H9 (cell line): ENCODE measurements at regions not wholly inside any gene's neighbourhood (a gene's known extent, or its start where the extent isn't known, plus 50 kb on each side); places are given as distances from the start of the nearest gene placed in this dataset.

Experiments used
- DNase-seq: peaks from one replicate; pipeline ENCODE4 v3.0.0-alpha.2; 2017
- H2AFZ ChIP-seq: one replicate; pipeline ENCODE4 v1.6.1; 2013; ENCODE audit warnings: mild to moderate bottlenecking, low read length, control low read depth, moderate library complexity
- H2AK5ac ChIP-seq: 2 replicates; pipeline ENCODE4 v1.6.1; 2013; ENCODE audit warnings: low read length, control low read depth, mixed read lengths; ENCODE audit not compliant: insufficient read length
- H2BK120ac ChIP-seq: one replicate; pipeline ENCODE4 v1.6.1; 2013; ENCODE audit warnings: low read depth, mild to moderate bottlenecking, low read length, control low read depth, inconsistent platforms; ENCODE audit not compliant: poor library complexity, severe bottlenecking
- H2BK12ac ChIP-seq: 2 replicates; pipeline ENCODE4 v1.6.1; 2013; ENCODE audit warnings: low read length, control low read depth, mixed read lengths, low read depth; ENCODE audit not compliant: insufficient read length
- H2BK15ac ChIP-seq: 2 replicates; pipeline ENCODE4 v1.6.1; 2013; ENCODE audit warnings: low read depth, low read length, control low read depth
- H2BK20ac ChIP-seq: one replicate; pipeline ENCODE4 v1.6.1; 2013; ENCODE audit warnings: low read depth, mild to moderate bottlenecking, low read length, control low read depth, inconsistent platforms; ENCODE audit not compliant: poor library complexity, severe bottlenecking
- H2BK5ac ChIP-seq: 2 replicates; pipeline ENCODE4 v1.6.1; 2013; ENCODE audit warnings: low read length, control low read depth, mixed read lengths; ENCODE audit not compliant: insufficient read length
- H3K14ac ChIP-seq: 2 replicates; pipeline ENCODE4 v1.6.1; 2013; ENCODE audit warnings: low read length, control low read depth; ENCODE audit not compliant: insufficient read depth
- H3K18ac ChIP-seq: 2 replicates; pipeline ENCODE4 v1.6.1; 2013; ENCODE audit warnings: low read depth, mild to moderate bottlenecking, mixed read lengths, low read length, control low read depth; ENCODE audit not compliant: insufficient read length
- H3K23ac ChIP-seq: 2 replicates; pipeline ENCODE4 v1.6.1; 2013; ENCODE audit warnings: low read length, control low read depth, mixed read lengths, low read depth; ENCODE audit not compliant: insufficient read length
- H3K23me2 ChIP-seq: 2 replicates; pipeline ENCODE4 v1.6.1; 2013; ENCODE audit warnings: low read depth, mild to moderate bottlenecking, mixed read lengths, low read length, control low read depth; ENCODE audit not compliant: insufficient read length, poor library complexity, severe bottlenecking
- H3K27ac ChIP-seq: 2 replicates; pipeline ENCODE4 v1.5.1; 2013; ENCODE audit warnings: low read length, control low read depth, mixed read lengths, low read depth; ENCODE audit not compliant: insufficient read length
- H3K27me3 ChIP-seq: 2 replicates; pipeline ENCODE4 v1.6.1; 2013; ENCODE audit warnings: low read length, control low read depth, inconsistent platforms; ENCODE audit not compliant: insufficient read depth
- H3K4ac ChIP-seq: 2 replicates; pipeline ENCODE4 v1.6.1; 2013; ENCODE audit warnings: low read depth, mild to moderate bottlenecking, control low read depth, inconsistent platforms, low read length, moderate library complexity
- H3K4me1 ChIP-seq: 2 replicates; pipeline ENCODE4 v1.6.1; 2013; ENCODE audit warnings: low read length, control low read depth, inconsistent platforms; ENCODE audit not compliant: insufficient read depth
- H3K4me2 ChIP-seq: 2 replicates; pipeline ENCODE4 v1.6.1; 2013; ENCODE audit warnings: low read length, control low read depth, mixed read lengths; ENCODE audit not compliant: insufficient read length, insufficient read depth
- H3K56ac ChIP-seq: 2 replicates; pipeline ENCODE4 v1.6.1; 2013; ENCODE audit warnings: low read depth, mild to moderate bottlenecking, mixed read lengths, low read length, control low read depth; ENCODE audit not compliant: insufficient read length
- H3K79me1 ChIP-seq: 2 replicates; pipeline ENCODE4 v1.6.1; 2013; ENCODE audit warnings: low read depth, mild to moderate bottlenecking, moderate library complexity, low read length, control low read depth, inconsistent platforms; ENCODE audit not compliant: insufficient read depth, poor library complexity, severe bottlenecking
- H3K79me2 ChIP-seq: 2 replicates; pipeline ENCODE4 v1.6.1; 2013; ENCODE audit warnings: low read length, control low read depth, inconsistent platforms; ENCODE audit not compliant: insufficient read depth
- H3K9ac ChIP-seq: 2 replicates; pipeline ENCODE4 v1.6.1; 2013; ENCODE audit warnings: low read length, control low read depth, mixed read lengths; ENCODE audit not compliant: insufficient read length; ENCODE audit errors: extremely low read depth
- H3K9me3 ChIP-seq: one replicate; pipeline ENCODE4 v1.6.1; 2013; ENCODE audit warnings: low read depth, low read length, inconsistent platforms; ENCODE audit not compliant: control insufficient read depth
- H3T11ph ChIP-seq: one replicate; pipeline ENCODE4 v1.6.1; 2013; ENCODE audit warnings: mild to moderate bottlenecking, low read length, control low read depth, inconsistent platforms
- H4K20me1 ChIP-seq: one replicate; pipeline ENCODE4 v1.6.1; 2013; ENCODE audit not compliant: control insufficient read depth, insufficient read length, insufficient read depth
- H4K5ac ChIP-seq: 2 replicates; pipeline ENCODE4 v1.6.1; 2013; ENCODE audit warnings: low read depth, mild to moderate bottlenecking, mixed read lengths, low read length, control low read depth; ENCODE audit not compliant: insufficient read length
- H4K8ac ChIP-seq: replicated peaks from 2 replicates; pipeline ENCODE4 v1.6.1; 2013; ENCODE audit warnings: low read length, control low read depth, mixed read lengths, low read depth; ENCODE audit not compliant: insufficient read length
- H4K91ac ChIP-seq: 2 replicates; pipeline ENCODE4 v1.6.1; 2013; ENCODE audit warnings: low read depth, mild to moderate bottlenecking, moderate library complexity, mixed read lengths, low read length, control low read depth; ENCODE audit not compliant: insufficient read length
- H3K27ac Mint-ChIP-seq, 3 experiments: 2 replicates in 2 of 3; 3 replicates in 1 of 3; pipeline ENCODE4 v1.8.0; 2020 to 2021; ENCODE audit warnings: mixed read lengths in 3 of 3, mild to moderate bottlenecking in 1 of 3, moderate library complexity in 1 of 3
- H3K27me3 Mint-ChIP-seq: 2 replicates; pipeline ENCODE4 v1.8.0; 2021; ENCODE audit warnings: low read depth, mild to moderate bottlenecking, moderate library complexity, mixed read lengths
- H3K36me3 Mint-ChIP-seq, 3 experiments: 2 replicates in 2 of 3; 3 replicates in 1 of 3; pipeline ENCODE4 v1.8.0; 2020 to 2021; ENCODE audit warnings: low read depth in 3 of 3, mixed read lengths in 3 of 3; ENCODE audit not compliant: insufficient read depth in 1 of 3
- H3K4me1 Mint-ChIP-seq, 2 experiments: 2 replicates each; pipeline ENCODE4 v1.8.0; 2020; ENCODE audit warnings: mixed read lengths in 2 of 2
- H3K4me3 Mint-ChIP-seq, 2 experiments: 2 replicates in 1 of 2; 3 replicates in 1 of 2; pipeline ENCODE4 v1.8.0; 2020 to 2021; ENCODE audit warnings: mild to moderate bottlenecking in 2 of 2, mixed read lengths in 2 of 2, moderate library complexity in 1 of 2
- H3K9me3 Mint-ChIP-seq, 2 experiments: 2 replicates in 1 of 2; 3 replicates in 1 of 2; pipeline ENCODE4 v1.8.0; 2020; ENCODE audit warnings: mild to moderate bottlenecking in 2 of 2, mixed read lengths in 2 of 2, moderate library complexity in 1 of 2
- WGBS: extraction: QIAGEN DNeasy Blood & Tissue Kit; methylation state at CpG from one replicate; pipeline ENCODE4 v1.1.7; 2013; ENCODE audit warnings: missing lambda C conversion rate, low lambda C conversion rate, mixed read lengths; ENCODE audit not compliant: insufficient read length; ENCODE audit errors: extremely low coverage; 5-methylcytosine and 5-hydroxymethylcytosine counted together
- TF ChIP-seq, protein P1 (sequence below): fragments of 200-600 bp; sonication (generic); conservative IDR thresholded peaks from 3 replicates; pipeline ENCODE4 v1.8.0; 2021; ENCODE audit warnings: antibody characterized with exemption, mild to moderate bottlenecking

- peaks cover 18 to 25% of the 10 kb centered on the region in 2 experiments for H3K4me1 Mint-ChIP-seq
- TF ChIP-seq, protein P1, sequence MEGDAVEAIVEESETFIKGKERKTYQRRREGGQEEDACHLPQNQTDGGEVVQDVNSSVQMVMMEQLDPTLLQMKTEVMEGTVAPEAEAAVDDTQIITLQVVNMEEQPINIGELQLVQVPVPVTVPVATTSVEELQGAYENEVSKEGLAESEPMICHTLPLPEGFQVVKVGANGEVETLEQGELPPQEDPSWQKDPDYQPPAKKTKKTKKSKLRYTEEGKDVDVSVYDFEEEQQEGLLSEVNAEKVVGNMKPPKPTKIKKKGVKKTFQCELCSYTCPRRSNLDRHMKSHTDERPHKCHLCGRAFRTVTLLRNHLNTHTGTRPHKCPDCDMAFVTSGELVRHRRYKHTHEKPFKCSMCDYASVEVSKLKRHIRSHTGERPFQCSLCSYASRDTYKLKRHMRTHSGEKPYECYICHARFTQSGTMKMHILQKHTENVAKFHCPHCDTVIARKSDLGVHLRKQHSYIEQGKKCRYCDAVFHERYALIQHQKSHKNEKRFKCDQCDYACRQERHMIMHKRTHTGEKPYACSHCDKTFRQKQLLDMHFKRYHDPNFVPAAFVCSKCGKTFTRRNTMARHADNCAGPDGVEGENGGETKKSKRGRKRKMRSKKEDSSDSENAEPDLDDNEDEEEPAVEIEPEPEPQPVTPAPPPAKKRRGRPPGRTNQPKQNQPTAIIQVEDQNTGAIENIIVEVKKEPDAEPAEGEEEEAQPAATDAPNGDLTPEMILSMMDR: no peak
- peaks cover 2% of the 10 kb centered on the region; the same call in 1 of the 2 replicates for H3K27me3 Mint-ChIP-seq
- Histone ChIP-seq H2AK5ac (no peak overlapping the region), H3K9me3 (no peaks in the 10 kb centered on the region), H3K23ac (no peak overlapping the region), H3K18ac (no peak overlapping the region), H2BK120ac (no peak overlapping the region), H2BK12ac (no peak overlapping the region), H4K20me1 (no peaks in the 10 kb centered on the region), H2BK20ac (no peak overlapping the region), H3K79me1 (no peaks in the 10 kb centered on the region), H2BK15ac (no peak overlapping the region), H4K8ac (no peak overlapping the region), H3K79me2 (no peaks in the 10 kb centered on the region), H3K27ac (no peak overlapping the region), H4K5ac (no peak overlapping the region), H3K23me2 (no peaks in the 10 kb centered on the region), H3K56ac (no peak overlapping the region), H2BK5ac (no peak overlapping the region), H3K4me2 (no peak overlapping the region), H4K91ac (no peak overlapping the region), H3K4me1 (no peaks in the 10 kb centered on the region), H3K9ac (no peak overlapping the region), H3K4ac (no peak overlapping the region), H3K27me3 (no peaks in the 10 kb centered on the region), H3K14ac (no peak overlapping the region), H2AFZ (no peak overlapping the region), H3T11ph (no peak overlapping the region)
- no peak overlapping the region for H3K4me3 Mint-ChIP-seq
- H3K36me3 Mint-ChIP-seq: no peaks in the 10 kb centered on the region
- no peaks in the 10 kb centered on the region; a peak in 1 of 5 replicates for H3K9me3 Mint-ChIP-seq
- no peak for DNase-seq
- no peak overlapping the region for H3K27ac Mint-ChIP-seq
- WGBS: no CpG with 5 or more reads among the region's 2 CpGs
Measured at GRCh38 chr5:53814819-53815218, 254.4 kb downstream of the NDUFS4 start.
